Stimulated activated CD4-positive, alpha-beta T cell treated with anti-CD3 and anti-CD28 coated beads, Interleukin-1b, Interleukin-23, amount 100 ng/mL, for 4 hours (primary cell): ENCODE measurements at regions not wholly inside any gene's neighbourhood (a gene's known extent, or its start where the extent isn't known, plus 50 kb on each side); places are given as distances from the start of the nearest gene placed in this dataset.
"Not testable (repeated sequence)": the region's sequence is repeated elsewhere in the genome, so short reads cannot be mapped to it uniquely, and the experiment has no call there.

Experiments used
- DNase-seq, 2 donors: peaks; one replicate each; pipeline ENCODE4 v3.0.0-alpha.2; 2020; ENCODE audit warnings: low read depth in 2 of 2

DNA sequence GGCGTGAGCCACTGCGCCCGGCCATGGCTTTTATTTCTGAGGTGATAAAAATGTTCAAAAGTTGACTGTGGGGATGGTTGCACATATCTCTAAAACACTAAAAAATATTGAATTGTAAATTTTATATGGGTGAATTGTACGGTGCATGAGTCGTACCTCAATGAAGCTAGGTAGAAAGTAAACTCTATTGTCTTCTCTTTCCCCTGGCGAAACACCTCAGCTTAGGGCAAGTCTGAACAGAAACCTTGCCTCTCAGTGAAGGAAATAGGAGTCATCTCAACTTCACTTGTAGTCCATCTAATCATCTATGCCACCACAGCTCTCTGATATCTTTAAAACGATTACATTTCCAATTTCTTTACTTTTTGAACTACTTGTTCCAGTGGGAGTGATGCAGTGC is 309.6 kb downstream of the SPATA31A1 start:
- not testable (repeated sequence) for DNase-seq

DNA sequence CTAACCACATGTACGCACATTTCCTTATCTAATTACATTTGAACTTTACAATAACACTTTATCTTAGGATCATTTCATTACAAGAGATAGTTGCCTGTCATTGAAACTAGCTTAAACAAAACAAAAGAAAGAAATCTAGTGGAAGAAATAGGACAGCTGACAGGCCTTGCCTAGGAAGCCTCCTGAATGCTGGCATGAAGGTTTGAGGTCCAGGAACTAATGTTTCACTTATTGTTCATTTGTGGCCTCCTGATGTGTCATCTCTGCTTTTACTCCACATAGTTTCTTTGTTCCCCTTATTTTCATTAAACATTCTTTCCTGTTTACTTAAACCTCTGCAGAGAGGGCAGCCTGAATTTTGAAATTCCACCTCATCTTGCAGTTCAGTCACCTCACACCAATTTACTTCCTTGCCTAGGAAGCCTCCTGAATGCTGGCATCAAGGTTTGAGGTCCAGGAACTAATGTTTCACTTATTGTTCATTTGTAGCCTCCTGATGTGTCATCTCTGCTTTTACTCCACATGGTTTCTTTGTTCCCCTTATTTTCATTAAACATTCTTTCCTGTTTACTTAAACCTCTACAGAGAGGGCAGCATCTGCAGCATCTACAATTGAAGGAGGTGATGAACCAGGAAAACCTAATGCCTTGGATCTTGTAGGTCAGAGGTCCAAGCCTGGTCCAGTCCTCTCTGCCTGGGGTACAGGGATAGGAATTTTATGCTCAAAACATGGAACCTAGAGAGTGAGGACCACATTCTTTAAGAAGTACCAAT is 319.2 kb downstream of the SPATA31A1 start:
- not testable (repeated sequence) for DNase-seq

DNA sequence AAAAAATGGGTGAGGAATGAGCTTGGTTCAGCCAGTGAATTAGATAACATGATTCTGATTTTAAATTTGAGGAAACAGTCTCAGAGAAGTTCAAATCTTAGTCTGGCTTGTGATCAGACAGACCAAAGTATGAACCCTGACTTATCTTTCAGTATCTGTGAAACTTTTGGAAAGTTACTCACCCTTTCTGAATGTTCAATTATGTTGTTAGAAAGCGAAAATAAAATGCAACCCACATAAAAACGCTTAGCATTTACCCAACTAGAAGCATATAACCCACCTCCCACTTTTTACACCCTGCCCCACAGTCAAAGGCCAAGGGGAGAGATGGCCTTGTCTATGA is 319.7 kb downstream of the SPATA31A1 start:
- DNase-seq = not testable (repeated sequence)

DNA sequence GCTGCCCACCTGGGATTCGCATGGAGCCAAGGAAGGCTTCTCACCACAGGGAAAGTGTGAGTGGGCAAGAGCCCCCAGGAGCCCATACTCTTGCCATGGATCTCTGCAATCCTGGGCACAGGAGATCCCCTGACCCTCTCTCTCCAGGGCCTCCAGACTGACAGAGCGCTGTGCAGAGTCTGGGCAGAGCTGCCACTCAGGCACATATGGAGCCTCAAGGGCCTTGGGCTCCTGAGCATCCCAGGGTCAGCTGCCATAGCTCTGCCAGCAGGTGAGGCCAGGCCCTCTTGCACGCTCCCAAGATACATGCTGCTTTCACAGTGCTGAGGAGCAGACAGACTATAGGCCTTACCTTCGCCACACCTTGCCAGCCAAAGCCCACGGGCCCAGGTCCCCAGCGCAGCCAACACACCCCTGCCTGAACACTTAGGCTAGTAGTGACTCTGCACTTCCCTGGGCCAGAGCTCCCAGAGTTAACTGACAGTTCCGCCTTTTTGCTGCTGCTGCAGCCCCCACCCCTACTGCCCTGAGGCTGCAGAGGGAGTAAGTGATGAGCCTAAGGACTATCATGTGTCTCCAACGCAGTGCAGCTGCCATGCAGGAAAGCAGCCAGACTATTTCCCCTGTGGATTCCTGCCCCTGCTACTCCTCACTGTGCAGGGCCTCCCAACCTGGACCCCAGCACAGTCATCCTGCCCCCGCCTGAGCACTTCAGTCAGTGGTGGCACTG is 323.2 kb downstream of the SPATA31A1 start:
- not testable (repeated sequence) for DNase-seq

DNA sequence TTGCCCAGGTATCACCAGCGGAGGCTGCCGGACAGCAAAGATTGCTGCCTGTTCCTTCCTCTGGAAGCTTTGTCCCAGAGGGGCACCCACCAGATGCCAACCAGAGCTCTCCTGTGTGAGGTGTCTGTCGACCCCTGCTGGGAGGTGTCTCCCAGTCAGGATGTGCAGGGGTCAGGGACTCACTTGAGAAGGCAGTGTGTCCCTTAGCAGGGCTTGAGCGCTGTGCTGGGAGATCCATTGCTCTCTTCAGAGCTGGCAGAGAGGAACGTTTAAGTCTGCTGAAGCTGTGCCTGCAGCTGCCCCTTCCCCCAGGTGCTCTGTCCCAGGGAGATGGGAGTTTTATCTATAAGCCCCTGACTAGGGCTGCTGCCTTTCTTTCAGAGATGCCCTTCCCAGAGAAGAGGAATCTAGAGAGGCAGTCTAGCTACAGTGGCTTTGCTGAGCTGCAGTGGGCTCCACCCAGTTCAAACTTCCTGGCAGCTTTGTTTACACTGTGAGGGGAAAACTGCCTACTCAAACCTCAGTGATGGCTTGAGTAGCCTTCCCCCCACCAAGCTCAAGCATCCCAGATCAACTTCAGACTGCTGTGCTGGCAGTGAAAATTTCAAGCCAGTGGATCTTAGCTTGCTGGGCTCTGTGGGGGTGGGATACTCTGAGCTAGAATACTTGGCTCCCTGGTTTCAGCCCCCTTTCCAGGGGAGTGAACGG is 325.4 kb downstream of the SPATA31A1 start:
- DNase-seq = not testable (repeated sequence)

DNA sequence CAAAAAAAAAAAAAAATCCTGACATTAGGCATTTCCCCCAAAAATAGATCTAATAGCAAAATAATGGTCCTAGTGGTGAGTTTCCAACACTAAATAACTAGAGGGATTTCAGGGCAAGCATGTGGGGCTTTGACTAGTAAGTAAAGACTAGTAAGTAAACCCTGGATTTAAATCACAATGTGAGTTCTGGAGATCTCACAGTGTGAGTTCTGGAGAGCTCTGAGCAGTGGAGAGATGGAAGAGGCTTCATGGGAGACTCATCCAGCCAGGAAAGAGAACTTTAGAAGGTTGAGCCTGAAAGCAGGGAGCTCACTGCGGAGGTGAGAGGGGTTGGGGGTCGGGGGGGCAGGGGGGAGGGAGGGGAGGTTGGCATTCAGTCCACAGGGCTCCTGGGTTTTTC is 373.4 kb downstream of the SPATA31A1 start:
- not testable (repeated sequence) for DNase-seq

DNA sequence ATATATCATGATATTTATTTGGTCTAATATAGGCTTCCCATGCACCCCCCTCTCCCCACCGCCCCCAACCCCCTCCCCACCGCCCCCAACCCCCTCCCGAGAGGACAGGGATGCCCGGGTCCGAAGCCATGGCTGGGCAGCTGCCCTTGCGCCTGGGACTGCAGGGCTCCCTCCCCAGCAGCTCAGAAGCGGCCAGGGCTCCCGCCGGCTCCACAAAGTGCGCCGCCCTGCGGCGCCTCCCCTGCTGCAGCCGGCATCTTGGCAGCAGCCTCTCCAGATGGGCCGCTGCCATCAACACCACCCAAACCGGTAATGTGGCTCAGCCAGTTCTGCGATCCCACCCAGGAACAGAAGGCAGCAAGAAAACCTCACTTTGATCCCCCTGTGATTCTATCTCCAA is 389.4 kb downstream of the SPATA31A1 start:
- not testable (repeated sequence) for DNase-seq

DNA sequence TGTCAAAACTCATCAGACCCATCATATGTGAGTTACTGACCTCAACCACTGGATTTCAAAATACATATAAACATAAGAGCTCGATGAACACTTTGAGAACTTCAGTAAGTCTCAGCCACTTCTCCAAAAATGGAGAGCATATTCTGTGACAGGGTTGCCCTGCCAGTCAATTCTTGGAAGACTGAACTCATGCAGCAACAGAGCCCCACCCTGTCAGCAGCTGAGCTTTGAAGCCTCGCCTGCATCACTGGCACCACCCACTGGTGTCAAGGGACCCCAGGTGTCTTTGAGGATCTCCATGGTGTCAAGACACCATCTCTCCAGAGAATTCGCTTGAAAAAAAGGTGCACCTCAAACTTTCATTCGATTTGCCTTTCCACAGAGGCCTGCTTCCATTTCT is 420.1 kb downstream of the SPATA31A1 start:
- not testable (repeated sequence) for DNase-seq

DNA sequence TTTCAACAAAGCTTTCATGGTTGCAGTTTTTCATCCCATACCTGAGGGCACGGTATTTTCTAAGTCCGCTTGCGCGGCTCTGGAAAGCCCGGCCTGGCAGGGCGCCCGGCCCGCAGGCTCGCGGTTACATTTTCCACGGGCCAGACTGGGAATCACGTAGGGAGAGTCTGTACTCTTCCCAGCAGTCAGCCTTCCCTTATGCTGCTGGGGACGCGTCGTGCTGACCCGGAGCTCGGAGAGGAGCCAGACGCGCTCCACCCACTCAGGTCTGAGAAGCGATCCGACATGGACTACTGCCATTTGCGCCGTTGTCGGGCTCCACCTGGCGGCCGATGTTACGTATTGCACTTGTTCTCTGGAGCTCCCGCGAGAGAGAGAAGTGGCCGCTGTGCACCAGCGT is 435.9 kb downstream of the SPATA31A1 start:
- peak in 1 of 2 donors; percentile 7 for DNase-seq

DNA sequence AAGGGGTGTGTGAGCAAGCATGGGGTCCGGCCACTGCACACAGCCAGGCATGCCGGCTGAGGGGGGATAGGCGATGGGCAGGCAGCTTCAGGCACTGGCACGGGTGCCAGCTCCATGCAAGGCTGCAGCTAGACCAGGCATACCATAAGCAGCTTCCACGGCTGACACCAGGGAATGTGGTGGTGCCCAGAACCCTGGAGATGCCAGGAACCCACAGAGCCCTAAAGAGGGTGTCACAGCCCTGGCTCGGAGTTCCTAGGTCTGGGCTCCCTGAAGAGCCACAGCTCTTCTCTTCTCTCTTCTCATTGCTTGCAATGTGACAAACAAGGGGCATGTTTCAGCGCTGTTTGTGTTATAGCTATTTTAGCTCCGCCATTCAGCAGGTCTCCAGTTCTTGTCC is 442.5 kb downstream of the SPATA31A1 start:
- DNase-seq = not testable (repeated sequence)

DNA sequence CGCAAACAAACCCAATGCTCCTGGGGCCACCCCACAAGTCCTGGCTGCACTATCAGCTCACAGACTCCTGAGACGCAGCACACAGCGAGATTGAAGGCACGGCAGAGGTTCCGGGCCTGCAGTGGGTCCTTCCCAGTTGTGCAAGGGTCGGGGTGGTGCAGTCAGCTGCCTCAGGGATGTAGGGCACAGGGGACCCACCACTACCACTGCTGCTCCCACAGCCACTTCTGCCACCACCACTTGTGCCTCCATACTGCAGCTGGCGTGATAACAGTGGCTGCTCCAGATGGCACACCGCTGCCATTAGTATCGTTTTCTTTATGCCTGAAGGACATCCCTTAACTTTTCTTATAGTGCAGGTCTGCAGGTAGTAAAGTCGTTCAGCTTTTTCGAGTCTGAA is 443.8 kb downstream of the SPATA31A1 start:
- DNase-seq = not testable (repeated sequence)

DNA sequence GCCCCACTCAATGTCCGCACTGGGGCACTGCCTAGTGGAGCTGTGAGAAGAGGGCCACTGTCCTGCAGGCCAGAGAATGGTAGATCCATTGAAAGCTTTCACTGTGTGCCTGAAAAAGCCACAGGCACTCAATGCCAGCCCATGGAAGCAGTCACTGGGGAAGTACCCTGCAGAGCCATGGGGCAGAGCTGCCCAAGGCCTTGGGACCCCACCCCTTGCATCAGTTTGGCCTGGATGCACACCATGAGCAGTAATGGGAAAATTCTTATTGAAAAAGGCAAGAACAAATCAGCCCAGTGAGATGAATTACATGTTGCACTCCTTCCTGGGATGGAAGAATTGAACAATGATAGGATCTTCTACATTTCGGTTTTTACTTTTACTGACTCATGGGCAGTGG is 447.1 kb downstream of the SPATA31A1 start:
- DNase-seq = not testable (repeated sequence)

DNA sequence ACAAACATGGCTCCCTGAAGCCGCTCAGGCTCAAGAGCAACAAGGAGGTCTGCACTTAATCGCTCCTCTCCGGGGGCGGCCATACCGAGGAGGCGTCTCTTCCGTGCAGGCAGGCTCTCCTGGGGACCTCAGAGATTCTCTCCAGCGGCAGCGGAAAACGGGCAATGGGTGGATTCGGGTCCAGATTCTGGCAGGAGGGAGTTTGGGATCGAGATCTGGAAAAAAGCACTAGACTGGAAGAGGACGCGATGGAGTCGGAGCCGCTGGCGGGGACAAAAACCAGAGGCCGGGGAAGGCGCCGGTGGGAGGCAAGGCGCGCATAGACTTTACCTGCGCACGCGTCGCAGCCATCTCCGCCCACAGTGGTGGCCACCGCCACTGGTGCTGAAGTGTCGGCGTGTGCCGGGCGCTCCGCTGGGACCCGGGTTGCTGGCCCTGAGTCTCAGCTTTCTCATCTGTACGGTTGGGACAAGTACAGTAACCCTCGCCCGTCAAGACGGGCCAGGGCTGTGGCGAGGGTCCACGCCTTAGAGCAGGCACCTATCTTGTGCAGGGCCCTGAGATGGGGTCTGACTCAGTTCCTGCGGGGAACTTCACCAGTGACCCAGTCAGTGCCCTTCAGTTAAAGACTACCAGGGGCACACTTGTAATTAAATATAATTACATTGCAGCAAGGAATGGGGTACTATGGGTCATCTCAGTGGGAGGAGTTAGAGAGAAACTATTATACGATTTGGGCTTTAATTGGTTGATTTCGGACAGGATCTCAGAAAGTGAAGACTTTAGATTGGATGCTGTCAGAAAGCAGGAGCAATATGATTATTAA is 454.1 kb downstream of the SPATA31A1 start:
- DNase-seq = peak; percentile 25 to 48

DNA sequence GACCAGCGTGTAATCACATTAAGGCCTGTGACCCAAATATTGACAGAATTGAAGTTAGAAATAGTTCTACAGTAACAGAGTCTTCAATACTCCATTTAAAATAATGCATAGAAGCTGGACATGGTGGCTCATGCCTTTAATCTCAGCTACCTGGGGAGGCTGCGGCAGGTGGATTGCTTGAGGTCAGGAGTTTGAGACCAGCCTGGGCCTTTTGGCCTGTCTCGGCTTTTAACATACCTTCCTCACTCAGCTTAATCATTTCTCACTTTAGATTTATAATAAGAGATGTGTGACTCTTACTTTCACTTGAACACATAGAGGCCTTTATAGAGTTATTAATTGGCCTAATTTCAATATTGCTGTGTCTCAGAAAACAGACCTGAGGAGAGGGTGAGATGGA is 454.9 kb downstream of the SPATA31A1 start:
- DNase-seq = not testable (repeated sequence)

DNA sequence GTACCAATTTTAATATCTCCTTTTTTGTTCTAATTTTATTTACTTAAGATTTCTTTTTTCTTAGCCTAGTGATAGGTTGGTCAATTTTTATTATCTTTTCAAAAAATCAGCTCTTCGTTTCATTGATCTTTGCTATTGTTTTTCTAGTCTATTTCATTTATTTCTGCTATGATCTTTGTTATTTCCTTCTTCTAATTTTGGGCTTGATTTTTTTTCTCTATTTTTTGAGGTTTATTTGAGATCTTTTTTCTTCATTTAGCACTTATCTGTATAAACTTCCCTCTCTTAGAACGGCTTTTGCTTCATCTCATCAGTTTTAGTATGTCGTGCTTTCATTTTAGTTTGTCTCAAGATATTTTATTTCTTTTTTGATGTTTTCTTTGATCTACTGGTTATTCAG is 456.1 kb downstream of the SPATA31A1 start:
- not testable (repeated sequence) for DNase-seq

DNA sequence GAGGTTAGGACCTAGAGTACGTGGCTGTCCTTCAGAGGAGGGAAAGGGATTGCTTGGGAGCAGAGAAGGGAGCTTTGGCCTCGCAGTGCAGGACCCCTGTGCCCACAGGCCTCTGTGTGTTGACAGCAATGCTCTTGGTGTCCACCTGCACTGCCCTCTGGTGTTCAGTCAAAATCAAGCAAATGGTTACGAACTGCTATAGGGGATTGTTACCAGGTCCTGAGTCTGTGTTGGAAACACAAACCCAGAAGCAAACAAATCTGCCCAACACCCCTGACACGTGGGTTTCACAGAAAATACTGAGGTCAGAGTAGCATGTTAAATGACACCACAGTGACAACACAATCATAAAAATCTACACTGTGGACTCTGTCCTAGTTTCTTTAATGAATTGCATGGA is 473.0 kb downstream of the SPATA31A1 start:
- not testable (repeated sequence) for DNase-seq
